GM12864 (cell line): ENCODE measurements at regions not wholly inside any gene's neighbourhood (a gene's known extent, or its start where the extent isn't known, plus 50 kb on each side); places are given as distances from the start of the nearest gene placed in this dataset.
"Not testable (repeated sequence)": the region's sequence is repeated elsewhere in the genome, so short reads cannot be mapped to it uniquely, and the experiment has no call there.

Experiments
- DNase-seq: peaks from one replicate; pipeline ENCODE4 v3.0.0-alpha.2; 2011; ENCODE audit warnings: low read depth
- H3K4me3 ChIP-seq: 2 replicates; pipeline ENCODE4 v1.5.1; 2011; ENCODE audit warnings: mild to moderate bottlenecking, low read depth, low read length, control low read depth
- TF ChIP-seq, protein P1 (sequence below): IDR thresholded peaks from 2 replicates; pipeline ENCODE4 v1.5.1; 2011; ENCODE audit warnings: low read depth, mild to moderate bottlenecking, moderate library complexity, low read length, control low read depth, inconsistent platforms; ENCODE audit errors: missing control alignments

DNA sequence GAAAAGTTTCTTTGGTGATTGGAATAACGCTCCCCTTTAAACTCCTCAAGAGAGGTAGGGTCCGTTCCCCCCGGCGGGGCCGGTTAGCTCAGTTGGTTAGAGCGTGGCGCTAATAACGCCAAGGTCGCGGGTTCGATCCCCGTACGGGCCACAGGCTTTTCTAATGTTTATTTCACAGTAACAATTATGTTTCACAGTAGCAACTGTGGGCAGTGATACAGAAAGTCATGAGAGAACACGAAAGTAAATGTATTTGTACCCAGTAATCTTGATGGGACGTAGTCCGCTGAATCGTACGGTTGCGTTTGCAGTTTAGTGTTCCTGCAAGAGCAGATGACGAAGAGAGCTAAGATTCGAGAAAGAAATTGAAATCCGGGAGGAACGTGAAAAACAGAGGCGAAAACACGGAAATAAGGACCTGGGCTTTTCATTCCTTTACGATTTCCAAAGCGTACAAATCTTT lies 505.5 kb downstream of the PRIM2 start:
- TF ChIP-seq, protein P1, sequence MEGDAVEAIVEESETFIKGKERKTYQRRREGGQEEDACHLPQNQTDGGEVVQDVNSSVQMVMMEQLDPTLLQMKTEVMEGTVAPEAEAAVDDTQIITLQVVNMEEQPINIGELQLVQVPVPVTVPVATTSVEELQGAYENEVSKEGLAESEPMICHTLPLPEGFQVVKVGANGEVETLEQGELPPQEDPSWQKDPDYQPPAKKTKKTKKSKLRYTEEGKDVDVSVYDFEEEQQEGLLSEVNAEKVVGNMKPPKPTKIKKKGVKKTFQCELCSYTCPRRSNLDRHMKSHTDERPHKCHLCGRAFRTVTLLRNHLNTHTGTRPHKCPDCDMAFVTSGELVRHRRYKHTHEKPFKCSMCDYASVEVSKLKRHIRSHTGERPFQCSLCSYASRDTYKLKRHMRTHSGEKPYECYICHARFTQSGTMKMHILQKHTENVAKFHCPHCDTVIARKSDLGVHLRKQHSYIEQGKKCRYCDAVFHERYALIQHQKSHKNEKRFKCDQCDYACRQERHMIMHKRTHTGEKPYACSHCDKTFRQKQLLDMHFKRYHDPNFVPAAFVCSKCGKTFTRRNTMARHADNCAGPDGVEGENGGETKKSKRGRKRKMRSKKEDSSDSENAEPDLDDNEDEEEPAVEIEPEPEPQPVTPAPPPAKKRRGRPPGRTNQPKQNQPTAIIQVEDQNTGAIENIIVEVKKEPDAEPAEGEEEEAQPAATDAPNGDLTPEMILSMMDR = no peak
- no peak overlapping the region for H3K4me3 ChIP-seq
- DNase-seq = no peak

DNA sequence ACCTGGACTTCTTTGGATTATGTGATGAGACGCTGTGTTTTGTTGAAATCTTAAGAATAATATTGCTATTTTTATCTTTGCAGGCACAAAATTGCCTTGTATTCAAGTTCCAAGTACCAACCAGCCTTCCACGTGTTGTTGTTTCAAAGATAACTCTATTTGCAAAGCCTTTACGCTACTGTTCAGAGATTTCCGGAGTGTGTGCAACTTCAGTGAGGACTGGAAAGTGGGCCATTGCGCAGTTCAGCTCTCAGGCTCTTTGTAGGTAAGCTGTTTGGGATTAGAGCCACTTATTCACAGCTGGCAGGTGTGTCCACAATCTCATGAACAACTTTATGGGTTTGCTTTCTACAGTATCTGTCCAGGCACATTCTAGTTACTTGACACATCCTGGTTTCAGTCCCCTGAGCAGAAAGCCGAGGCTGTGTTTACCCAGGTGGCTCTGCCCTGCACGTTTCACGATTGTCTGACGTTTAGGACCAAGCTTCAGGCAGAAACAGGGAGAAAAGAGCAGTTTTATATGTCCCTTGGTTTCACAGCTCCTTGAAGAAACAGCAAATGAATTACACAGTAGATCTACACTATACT lies 520.3 kb downstream of the PRIM2 start:
- DNase-seq = not testable (repeated sequence)

GRCh38 chr6:57841551-57841950 lies 524.1 kb downstream of the PRIM2 start:
- not testable (repeated sequence) for H3K4me3 ChIP-seq

More for the DNA sequence above, 520.3 kb downstream of the PRIM2 start:
- not testable (repeated sequence) for H3K4me3 ChIP-seq

GRCh38 chr6:57853745-57854407 lies 536.4 kb downstream of the PRIM2 start:
- H3K4me3 ChIP-seq, DNase-seq: not testable (repeated sequence)

More at GRCh38 chr6:57841551-57841950, 524.1 kb downstream of the PRIM2 start:
- not testable (repeated sequence) for DNase-seq

GRCh38 chr6:57860481-57861315 lies 543.3 kb downstream of the PRIM2 start:
- not testable (repeated sequence) for H3K4me3 ChIP-seq, DNase-seq

GRCh38 chr6:57870083-57870482 lies 552.7 kb downstream of the PRIM2 start:
- not testable (repeated sequence) for DNase-seq, H3K4me3 ChIP-seq

- not testable (repeated sequence) for DNase-seq, H3K4me3 ChIP-seq
These were observed 556.0 kb downstream of the PRIM2 start for GRCh38 chr6:57873424-57873823.

GRCh38 chr6:57876659-57877058 lies 559.2 kb downstream of the PRIM2 start:
- not testable (repeated sequence) for DNase-seq, H3K4me3 ChIP-seq

GRCh38 chr6:57877729-57878128 lies 560.3 kb downstream of the PRIM2 start:
- not testable (repeated sequence) for H3K4me3 ChIP-seq, DNase-seq

GRCh38 chr6:57878792-57879191 lies 561.4 kb downstream of the PRIM2 start:
- not testable (repeated sequence) for DNase-seq, H3K4me3 ChIP-seq

GRCh38 chr6:57898850-57899249 lies 581.4 kb downstream of the PRIM2 start:
- not testable (repeated sequence) for H3K4me3 ChIP-seq, DNase-seq

- DNase-seq, H3K4me3 ChIP-seq: not testable (repeated sequence)
These were observed 583.4 kb downstream of the PRIM2 start for GRCh38 chr6:57900687-57901399.

GRCh38 chr6:57901445-57901844 lies 584.0 kb downstream of the PRIM2 start:
- DNase-seq, H3K4me3 ChIP-seq: not testable (repeated sequence)

- H3K4me3 ChIP-seq, DNase-seq: not testable (repeated sequence)
These were observed 586.9 kb downstream of the PRIM2 start for GRCh38 chr6:57904356-57904755.

- not testable (repeated sequence) for DNase-seq, H3K4me3 ChIP-seq
These were observed 597.9 kb downstream of the PRIM2 start for GRCh38 chr6:57915300-57915699.

DNA sequence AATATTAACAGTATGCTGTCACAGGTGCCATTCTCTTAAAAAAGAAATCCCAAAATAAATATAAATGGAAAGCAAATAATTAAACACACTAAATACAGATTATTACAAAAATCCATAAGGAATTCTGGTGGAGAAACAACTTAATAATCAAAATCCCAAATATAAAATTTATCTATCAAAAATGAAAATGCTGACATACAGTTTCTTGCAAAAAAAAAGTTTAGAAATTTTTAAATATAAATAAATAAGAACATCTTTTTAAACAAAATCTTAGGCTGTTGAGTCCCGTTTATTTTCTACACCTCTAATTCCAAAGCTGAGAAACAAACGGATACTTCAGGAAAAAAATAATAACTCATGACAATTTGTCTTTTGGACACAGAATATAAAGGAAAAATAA lies 625.5 kb downstream of the PRIM2 start:
- H3K4me3 ChIP-seq = not testable (repeated sequence)

DNA sequence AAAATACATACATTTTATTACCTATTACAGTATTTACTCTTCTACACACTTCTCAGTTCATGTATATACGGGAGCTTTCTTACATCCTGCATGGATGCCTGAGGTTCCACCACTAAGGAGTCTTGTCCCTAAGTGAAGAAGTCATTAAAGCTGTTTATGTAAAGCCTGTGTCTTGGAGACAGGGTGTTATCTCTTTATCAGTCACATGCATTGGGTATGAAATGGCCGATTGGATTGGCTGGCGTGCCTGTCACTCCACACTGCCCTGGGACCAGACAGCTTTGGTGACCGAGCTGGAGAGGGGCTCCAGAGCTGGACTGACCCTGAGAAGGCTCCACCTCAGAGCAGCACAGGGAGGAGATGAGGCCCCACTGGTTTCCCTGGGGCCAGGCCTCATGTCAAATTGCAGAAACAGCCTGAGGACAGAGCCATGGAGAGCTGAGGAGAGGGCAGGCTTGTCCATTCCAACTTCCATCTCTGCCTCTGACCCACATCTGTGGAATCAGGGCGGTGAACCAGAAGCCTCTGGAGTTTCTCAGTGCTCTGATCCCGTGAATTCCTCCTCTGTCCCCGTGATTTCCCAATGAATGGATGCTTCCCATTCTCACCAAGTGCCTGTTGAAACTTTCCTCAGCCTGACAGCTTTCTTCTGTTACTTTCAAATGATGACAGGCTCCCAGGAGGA lies 628.8 kb downstream of the PRIM2 start:
- DNase-seq, H3K4me3 ChIP-seq: not testable (repeated sequence)

More for the DNA sequence above, 625.5 kb downstream of the PRIM2 start:
- DNase-seq = not testable (repeated sequence)
